KOPT-K1 (cell line): ENCODE measurements at regions not wholly inside any gene's neighbourhood (a gene's known extent, or its start where the extent isn't known, plus 50 kb on each side); places are given as distances from the start of the nearest gene placed in this dataset.

Experiments
- H3K27ac ChIP-seq: fragments of 200-600 bp; sonication (generic); 2 replicates; pipeline ENCODE4 v1.5.1; 2016; ENCODE audit warnings: antibody characterized with exemption, mild to moderate bottlenecking, low read depth, low read length; ENCODE audit not compliant: poor library complexity, severe bottlenecking
- H3K36me3 ChIP-seq: fragments of 200-600 bp; sonication (generic); 2 replicates; pipeline ENCODE4 v1.5.1; 2017; ENCODE audit warnings: antibody characterized with exemption, mild to moderate bottlenecking, low read length, moderate library complexity; ENCODE audit not compliant: insufficient read depth
- H3K9me3 ChIP-seq: fragments of 200-600 bp; sonication (generic); 2 replicates; pipeline ENCODE4 v1.5.1; 2017; ENCODE audit warnings: antibody characterized with exemption, low read length, mild to moderate bottlenecking; ENCODE audit not compliant: insufficient read depth, poor library complexity, severe bottlenecking

- H3K9me3 ChIP-seq, result no peaks in the 10 kb centered on the region
- H3K36me3 ChIP-seq, result no peaks in the 10 kb centered on the region
- no peak overlapping the region for H3K27ac ChIP-seq
These were observed 392.7 kb downstream of the CDH9 start for GRCh38 chr5:26645659-26646058.

GRCh38 chr5:26641492-26641891 lies 396.9 kb downstream of the CDH9 start:
- Histone ChIP-seq H3K27ac (no peak overlapping the region), H3K36me3 (no peaks in the 10 kb centered on the region), H3K9me3 (no peaks in the 10 kb centered on the region)

DNA sequence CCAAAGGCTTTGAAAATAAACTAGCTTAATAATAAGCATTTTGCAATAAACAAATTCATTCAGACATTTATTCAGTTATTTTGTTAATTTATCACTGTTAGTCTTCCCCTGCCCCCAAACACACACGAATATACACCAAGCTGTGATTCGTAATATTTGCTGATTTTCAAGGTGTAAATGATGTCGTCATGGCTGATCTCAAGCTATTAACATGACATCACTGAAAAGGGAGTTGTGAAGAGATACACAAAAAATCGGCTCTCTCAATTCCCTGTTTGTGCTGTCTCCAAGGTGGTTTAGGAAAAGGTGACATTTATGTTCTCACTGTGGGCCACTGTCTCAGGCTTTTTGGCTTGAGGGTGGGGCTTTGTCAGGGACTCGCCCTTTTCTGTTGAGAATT lies 413.3 kb downstream of the CDH9 start:
- Histone ChIP-seq H3K9me3 (no peaks in the 10 kb centered on the region), H3K36me3 (no peaks in the 10 kb centered on the region), H3K27ac (no peak overlapping the region)

DNA sequence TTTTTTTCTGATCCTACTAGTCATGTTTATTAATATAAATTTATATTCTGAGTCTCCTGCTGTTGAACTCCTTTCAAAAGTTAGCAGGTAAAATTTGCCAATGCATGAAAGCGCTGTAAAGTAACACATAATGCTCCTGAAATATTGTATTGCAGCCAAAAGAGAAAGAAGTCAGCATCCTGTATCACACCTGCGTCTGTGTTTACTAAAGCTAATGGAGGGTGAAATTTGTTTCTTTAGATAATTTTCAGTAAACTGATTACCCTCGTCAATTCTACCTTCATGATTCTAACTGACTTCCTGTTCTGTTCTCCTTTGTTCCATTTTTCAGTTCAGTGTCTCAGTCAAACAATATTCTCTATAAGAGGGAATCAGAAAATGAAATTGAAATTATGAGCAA lies 415.4 kb downstream of the CDH9 start:
- H3K9me3 ChIP-seq, result no peaks in the 10 kb centered on the region
- no peak overlapping the region for H3K27ac ChIP-seq
- no peaks in the 10 kb centered on the region for H3K36me3 ChIP-seq

GRCh38 chr5:26610577-26610976 lies 427.8 kb downstream of the CDH9 start:
- Histone ChIP-seq H3K36me3 (no peaks in the 10 kb centered on the region), H3K27ac (no peak overlapping the region), H3K9me3 (no peaks in the 10 kb centered on the region)

- H3K9me3 ChIP-seq, result no peaks in the 10 kb centered on the region
- no peaks in the 10 kb centered on the region for H3K36me3 ChIP-seq
- no peak overlapping the region for H3K27ac ChIP-seq
These were observed 436.8 kb downstream of the CDH9 start for GRCh38 chr5:26601563-26601962.

DNA sequence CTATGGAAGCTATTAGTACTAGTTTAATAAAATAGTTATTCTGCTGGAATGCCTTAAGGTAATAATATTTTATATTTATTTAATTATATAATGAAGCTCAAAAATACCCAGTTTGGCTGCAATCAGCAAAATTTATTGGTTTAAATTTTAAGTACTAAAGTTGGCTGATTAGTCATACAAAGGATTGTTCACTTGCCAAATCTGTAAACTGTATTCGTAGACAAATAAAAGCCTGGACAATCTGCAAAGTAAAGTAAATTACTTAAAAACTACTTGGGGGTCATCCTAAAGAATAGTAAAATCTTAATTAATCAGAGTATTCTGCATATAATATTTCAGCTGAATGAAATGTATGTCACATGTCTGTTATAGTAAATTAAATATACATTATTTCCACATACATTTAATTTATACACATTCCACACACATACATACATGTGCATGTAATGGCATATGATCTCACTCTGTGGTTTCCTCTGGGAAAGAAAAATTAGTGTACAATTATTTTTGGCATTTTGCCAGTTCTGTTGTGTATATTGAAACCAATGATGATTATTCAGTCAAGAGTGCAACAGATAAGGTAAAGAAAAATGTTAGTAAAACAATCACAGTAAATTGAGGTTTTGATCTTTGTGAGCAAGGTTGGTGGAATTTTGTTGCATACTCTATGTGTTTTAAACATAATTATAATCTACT lies 455.9 kb downstream of the CDH9 start:
- Histone ChIP-seq H3K27ac (no peak overlapping the region), H3K36me3 (no peaks in the 10 kb centered on the region), H3K9me3 (no peaks in the 10 kb centered on the region)

- Histone ChIP-seq H3K9me3 (no peaks in the 10 kb centered on the region), H3K27ac (no peak overlapping the region), H3K36me3 (no peaks in the 10 kb centered on the region)
These were observed 458.7 kb downstream of the CDH9 start for GRCh38 chr5:26579712-26580111.

DNA sequence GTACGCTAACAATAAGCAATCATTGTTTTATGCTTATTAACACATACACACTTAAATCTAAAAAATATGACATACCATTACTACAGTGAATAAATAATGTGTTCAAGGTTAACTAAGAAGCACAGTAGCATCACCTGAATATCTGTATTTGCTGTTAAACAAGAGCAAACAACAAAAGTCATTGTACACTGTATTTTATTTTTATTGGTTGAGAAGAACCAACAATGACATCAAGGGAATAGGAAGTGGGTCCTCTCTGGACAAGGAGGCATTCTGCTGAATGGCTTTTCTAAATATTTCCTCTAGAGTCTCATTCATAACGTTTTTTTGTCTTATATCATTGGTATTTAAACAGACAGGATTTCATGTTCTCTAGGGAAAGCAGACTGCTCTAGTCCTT lies 460.4 kb downstream of the CDH9 start:
- H3K27ac ChIP-seq, result no peak overlapping the region
- H3K9me3 ChIP-seq, result no peaks in the 10 kb centered on the region
- H3K36me3 ChIP-seq, result no peaks in the 10 kb centered on the region

DNA sequence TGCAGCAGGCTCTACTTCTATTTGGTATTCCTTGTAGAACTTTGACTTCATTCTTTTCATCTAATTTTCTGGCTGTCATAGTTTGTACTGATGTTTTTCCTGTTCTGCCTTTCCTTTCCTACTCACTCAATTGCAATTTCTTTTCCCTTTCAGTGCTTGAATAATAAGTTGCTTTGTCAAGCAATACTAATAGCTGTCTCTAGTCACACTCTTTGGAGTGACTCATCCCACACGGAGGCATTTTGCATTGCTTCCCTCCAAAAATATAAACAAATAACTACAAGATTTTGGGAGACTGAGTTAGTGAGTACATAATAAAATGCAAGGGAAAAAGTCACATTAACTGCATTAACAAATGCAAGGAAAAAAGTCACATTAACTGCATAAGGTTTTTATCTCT lies 465.9 kb downstream of the CDH9 start:
- Histone ChIP-seq H3K36me3 (no peaks in the 10 kb centered on the region), H3K27ac (no peak overlapping the region), H3K9me3 (no peaks in the 10 kb centered on the region)

DNA sequence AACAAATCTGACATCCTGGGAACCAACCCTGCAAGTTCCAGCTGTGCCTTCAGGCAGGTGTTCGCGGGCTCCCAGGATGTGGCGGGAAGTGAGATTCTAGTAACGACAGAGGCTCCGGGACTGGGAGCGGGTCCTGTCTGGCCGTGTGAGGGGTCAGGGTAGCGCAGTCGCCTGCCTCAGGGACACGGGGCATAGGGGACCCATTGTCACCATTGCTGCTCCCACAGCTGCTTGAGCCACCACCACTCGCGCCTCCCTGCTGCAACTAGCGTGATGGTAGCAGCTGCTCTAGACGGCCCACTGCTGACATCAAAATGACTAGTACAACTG lies 468.5 kb downstream of the CDH9 start:
- H3K27ac ChIP-seq, result no peak overlapping the region
- no peaks in the 10 kb centered on the region for H3K36me3 ChIP-seq
- no peaks in the 10 kb centered on the region for H3K9me3 ChIP-seq

GRCh38 chr5:26569241-26569928 lies 469.0 kb downstream of the CDH9 start:
- Histone ChIP-seq H3K9me3 (no peaks in the 10 kb centered on the region), H3K36me3 (no peaks in the 10 kb centered on the region)

GRCh38 chr5:26568316-26568715 lies 470.1 kb downstream of the CDH9 start:
- H3K9me3 ChIP-seq, result no peaks in the 10 kb centered on the region
- no peaks in the 10 kb centered on the region for H3K36me3 ChIP-seq

More at GRCh38 chr5:26569241-26569928, 469.0 kb downstream of the CDH9 start:
- no peak overlapping the region for H3K27ac ChIP-seq

GRCh38 chr5:26563979-26564378 lies 474.4 kb downstream of the CDH9 start:
- H3K36me3 ChIP-seq, result no peaks in the 10 kb centered on the region
- no peaks in the 10 kb centered on the region for H3K9me3 ChIP-seq
- no peak overlapping the region for H3K27ac ChIP-seq

More at GRCh38 chr5:26568316-26568715, 470.1 kb downstream of the CDH9 start:
- H3K27ac ChIP-seq, result no peak overlapping the region

- Histone ChIP-seq H3K27ac (no peak overlapping the region), H3K36me3 (no peaks in the 10 kb centered on the region), H3K9me3 (no peaks in the 10 kb centered on the region)
These were observed 485.3 kb downstream of the CDH9 start for GRCh38 chr5:26553079-26553478.

DNA sequence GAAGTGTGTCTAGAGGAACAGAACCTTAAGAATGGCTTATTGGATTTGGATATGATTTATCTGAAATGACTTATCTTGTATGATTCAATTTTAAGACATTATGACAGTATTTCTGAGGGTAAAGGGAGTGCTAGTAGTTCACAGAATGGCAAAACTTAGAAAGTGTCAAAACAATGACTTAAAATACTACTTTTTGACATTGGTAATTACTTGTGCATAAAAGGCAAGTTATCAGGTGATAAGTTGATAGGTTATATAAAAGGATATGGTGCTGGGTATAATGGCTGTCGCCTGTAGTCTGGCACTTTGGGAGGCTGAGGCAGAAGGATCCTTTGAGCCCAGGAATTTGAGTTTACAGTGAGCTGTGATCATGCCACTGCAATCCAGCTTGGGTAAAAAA lies 494.4 kb downstream of the CDH9 start:
- H3K9me3 ChIP-seq, result no peaks in the 10 kb centered on the region
- H3K36me3 ChIP-seq, result no peaks in the 10 kb centered on the region
- no peak overlapping the region for H3K27ac ChIP-seq
